CD4-positive, alpha-beta T cell treated with Interleukin-21 for 1 hour (primary cell): ENCODE measurements at regions not wholly inside any gene's neighbourhood (a gene's known extent, or its start where the extent isn't known, plus 50 kb on each side); places are given as distances from the start of the nearest gene placed in this dataset.

Source experiments
- DNase-seq: peaks from one replicate; pipeline ENCODE4 v3.0.0-alpha.2; 2020

- DNase-seq, result no peak
These were observed 76.4 kb downstream of the CXXC4 start for GRCh38 chr4:104418286-104418685.

GRCh38 chr4:104417357-104417882 lies 77.3 kb downstream of the CXXC4 start:
- no peak for DNase-seq

- no peak for DNase-seq
These were observed 77.9 kb downstream of the CXXC4 start for GRCh38 chr4:104416725-104417356.

GRCh38 chr4:104413487-104413886 lies 81.2 kb downstream of the CXXC4 start:
- DNase-seq, result no peak

- DNase-seq, result no peak
These were observed 82.3 kb downstream of the CXXC4 start for GRCh38 chr4:104412344-104412743.

- no peak for DNase-seq
These were observed 83.2 kb downstream of the CXXC4 start for GRCh38 chr4:104411502-104411901.

- DNase-seq, result no peak
These were observed 85.8 kb downstream of the CXXC4 start for GRCh38 chr4:104408878-104409277.

GRCh38 chr4:104404361-104404760 lies 90.3 kb downstream of the CXXC4 start:
- DNase-seq, result no peak

GRCh38 chr4:104395168-104395614 lies 99.5 kb downstream of the CXXC4 start:
- DNase-seq, result no peak

- no peak for DNase-seq
These were observed 100.1 kb downstream of the CXXC4 start for GRCh38 chr4:104394406-104395167.

GRCh38 chr4:104393655-104394324 lies 100.9 kb downstream of the CXXC4 start:
- no peak for DNase-seq

GRCh38 chr4:104385713-104386112 lies 109.0 kb downstream of the CXXC4 start:
- DNase-seq, result no peak

GRCh38 chr4:104382961-104383360 lies 111.7 kb downstream of the CXXC4 start:
- DNase-seq, result no peak

GRCh38 chr4:104381729-104382128 lies 113.0 kb downstream of the CXXC4 start:
- DNase-seq, result no peak

- DNase-seq, result no peak
These were observed 129.1 kb downstream of the CXXC4 start for GRCh38 chr4:104365618-104366017.

GRCh38 chr4:104353481-104353880 lies 141.2 kb downstream of the CXXC4 start:
- no peak for DNase-seq

GRCh38 chr4:104352211-104352610 lies 142.5 kb downstream of the CXXC4 start:
- DNase-seq, result no peak

- no peak for DNase-seq
These were observed 143.0 kb downstream of the CXXC4 start for GRCh38 chr4:104351706-104352105.

- no peak for DNase-seq
These were observed 149.0 kb downstream of the CXXC4 start for GRCh38 chr4:104345598-104346242.

- no peak for DNase-seq
These were observed 150.2 kb downstream of the CXXC4 start for GRCh38 chr4:104344342-104344980.

- no peak for DNase-seq
These were observed 160.3 kb downstream of the CXXC4 start for GRCh38 chr4:104334410-104334809.

- no peak for DNase-seq
These were observed 164.4 kb downstream of the CXXC4 start for GRCh38 chr4:104330125-104330905.
